SJSA1 (cell line): ENCODE measurements at regions not wholly inside any gene's neighbourhood (a gene's known extent, or its start where the extent isn't known, plus 50 kb on each side); places are given as distances from the start of the nearest gene placed in this dataset.

Experiments
- DNase-seq, 2 experiments: peaks; one replicate each; pipeline ENCODE4 v3.0.0-alpha.2; 2015 to 2020; ENCODE audit warnings: low spot score in 2 of 2, low read depth in 1 of 2
- H3K27ac ChIP-seq: fragments of 250-450 bp; sonication (Bioruptor Pico); 2 replicates; pipeline ENCODE4 v1.5.1; 2020; ENCODE audit warnings: mild to moderate bottlenecking, moderate library complexity
- H3K27me3 ChIP-seq: fragments of 250-450 bp; sonication (Bioruptor Pico); replicated peaks from 2 replicates; pipeline ENCODE4 v1.5.1; 2020; ENCODE audit warnings: mild to moderate bottlenecking, moderate library complexity
- H3K36me3 ChIP-seq: fragments of 250-450 bp; sonication (Bioruptor Pico); 2 replicates; pipeline ENCODE4 v1.5.1; 2020; ENCODE audit warnings: mild to moderate bottlenecking
- H3K4me1 ChIP-seq: fragments of 250-450 bp; sonication (Bioruptor Pico); replicated peaks from 2 replicates; pipeline ENCODE4 v1.6.1; 2021; ENCODE audit warnings: mild to moderate bottlenecking
- H3K4me3 ChIP-seq: fragments of 250-450 bp; sonication (Bioruptor Pico); 2 replicates; pipeline ENCODE4 v1.5.1; 2020; ENCODE audit warnings: mild to moderate bottlenecking
- H3K9me3 ChIP-seq: fragments of 250-450 bp; sonication (Bioruptor Pico); replicated peaks from 2 replicates; pipeline ENCODE4 v1.5.1; 2020; ENCODE audit warnings: mild to moderate bottlenecking

- Histone ChIP-seq H3K4me3 (no peak overlapping the region), H3K27ac (no peak overlapping the region), H3K4me1 (no peaks in the 10 kb centered on the region), H3K36me3 (no peaks in the 10 kb centered on the region), H3K9me3 (no peaks in the 10 kb centered on the region), H3K27me3 (peaks cover 5% of the 10 kb centered on the region; the same call in 1 of the 2 replicates)
- DNase-seq, result peak; percentile 48 to 72
Measured at GRCh38 chr6:166106076-166106686, 61.5 kb downstream of the TBXT start.

GRCh38 chr6:166105341-166106075, 62.1 kb downstream of the TBXT start:
- Histone ChIP-seq H3K9me3 (no peaks in the 10 kb centered on the region), H3K4me1 (no peaks in the 10 kb centered on the region), H3K36me3 (no peaks in the 10 kb centered on the region), H3K27me3 (peaks cover 5% of the 10 kb centered on the region; the same call in 1 of the 2 replicates), H3K4me3 (no peak overlapping the region), H3K27ac (no peak overlapping the region)
- DNase-seq, result no peak

GRCh38 chr6:166104872-166105271, 62.8 kb downstream of the TBXT start:
- Histone ChIP-seq H3K27ac (no peak overlapping the region), H3K4me3 (no peak overlapping the region), H3K4me1 (no peaks in the 10 kb centered on the region), H3K9me3 (no peaks in the 10 kb centered on the region), H3K36me3 (no peaks in the 10 kb centered on the region), H3K27me3 (peaks cover 5% of the 10 kb centered on the region; the same call in 1 of the 2 replicates)
- DNase-seq, result no peak

GRCh38 chr6:166104107-166104506, 63.5 kb downstream of the TBXT start:
- Histone ChIP-seq H3K9me3 (no peaks in the 10 kb centered on the region), H3K27me3 (peaks cover 5% of the 10 kb centered on the region; the same call in 1 of the 2 replicates), H3K4me3 (no peak overlapping the region), H3K27ac (no peak overlapping the region), H3K4me1 (no peaks in the 10 kb centered on the region), H3K36me3 (no peaks in the 10 kb centered on the region)
- no peak for DNase-seq

- no peaks in the 10 kb centered on the region for H3K36me3 ChIP-seq
- peaks cover 5% of the 10 kb centered on the region; the same call in 1 of the 2 replicates for H3K27me3 ChIP-seq
- no peak overlapping the region for H3K27ac ChIP-seq
- H3K9me3 ChIP-seq, result no peaks in the 10 kb centered on the region
- H3K4me3 ChIP-seq, result no peak overlapping the region
- DNase-seq, result no peak
- no peaks in the 10 kb centered on the region for H3K4me1 ChIP-seq
Measured at GRCh38 chr6:166101819-166102419, 65.7 kb downstream of the TBXT start.

- Histone ChIP-seq H3K27me3 (no peaks in the 10 kb centered on the region; the same call in 1 of the 2 replicates), H3K4me1 (no peaks in the 10 kb centered on the region), H3K4me3 (peak overlapping the region; percentile 26), H3K36me3 (no peaks in the 10 kb centered on the region), H3K27ac (no peak overlapping the region), H3K9me3 (no peaks in the 10 kb centered on the region)
- DNase-seq, result peak; percentile 65 to 78
Measured at GRCh38 chr6:166097914-166098522, 69.6 kb downstream of the TBXT start.

- no peaks in the 10 kb centered on the region for H3K9me3 ChIP-seq
- no peaks in the 10 kb centered on the region for H3K27me3 ChIP-seq
- H3K4me3 ChIP-seq, result no peak overlapping the region
- H3K36me3 ChIP-seq, result no peaks in the 10 kb centered on the region
- H3K4me1 ChIP-seq, result no peaks in the 10 kb centered on the region
- H3K27ac ChIP-seq, result no peak overlapping the region
- DNase-seq, result no peak
Measured at GRCh38 chr6:166087852-166088251, 79.8 kb downstream of the TBXT start.

- Histone ChIP-seq H3K27me3 (no peaks in the 10 kb centered on the region), H3K36me3 (no peaks in the 10 kb centered on the region), H3K9me3 (no peaks in the 10 kb centered on the region), H3K4me1 (no peaks in the 10 kb centered on the region), H3K4me3 (no peak overlapping the region), H3K27ac (no peak overlapping the region)
- no peak for DNase-seq
Measured at GRCh38 chr6:166087246-166087645, 80.4 kb downstream of the TBXT start.

- DNase-seq, result no peak
- Histone ChIP-seq H3K4me3 (no peak overlapping the region), H3K4me1 (no peaks in the 10 kb centered on the region), H3K9me3 (no peaks in the 10 kb centered on the region), H3K27ac (no peak overlapping the region), H3K36me3 (no peaks in the 10 kb centered on the region), H3K27me3 (no peaks in the 10 kb centered on the region)
Measured at GRCh38 chr6:166085500-166085899, 82.2 kb downstream of the TBXT start.

GRCh38 chr6:166084951-166085350, 82.7 kb downstream of the TBXT start:
- no peaks in the 10 kb centered on the region for H3K36me3 ChIP-seq

GRCh38 chr6:166079841-166080240, 87.8 kb downstream of the TBXT start:
- Histone ChIP-seq H3K27ac (no peak overlapping the region), H3K9me3 (no peaks in the 10 kb centered on the region), H3K27me3 (no peaks in the 10 kb centered on the region; the same call in 1 of the 2 replicates), H3K4me1 (no peaks in the 10 kb centered on the region), H3K36me3 (no peaks in the 10 kb centered on the region), H3K4me3 (no peak overlapping the region)
- no peak for DNase-seq

More at GRCh38 chr6:166084951-166085350, 82.7 kb downstream of the TBXT start:
- DNase-seq, result no peak
- no peaks in the 10 kb centered on the region for H3K4me1 ChIP-seq
- H3K4me3 ChIP-seq, result no peak overlapping the region
- H3K27me3 ChIP-seq, result no peaks in the 10 kb centered on the region
- H3K9me3 ChIP-seq, result no peaks in the 10 kb centered on the region
- no peak overlapping the region for H3K27ac ChIP-seq

GRCh38 chr6:166078294-166078693, 89.4 kb downstream of the TBXT start:
- Histone ChIP-seq H3K27ac (no peak overlapping the region), H3K4me1 (no peaks in the 10 kb centered on the region), H3K27me3 (no peaks in the 10 kb centered on the region; the same call in 1 of the 2 replicates), H3K36me3 (no peaks in the 10 kb centered on the region), H3K4me3 (no peak overlapping the region), H3K9me3 (no peaks in the 10 kb centered on the region)
- no peak for DNase-seq

- no peak for DNase-seq
Measured at GRCh38 chr6:166076625-166077024, 91.0 kb downstream of the TBXT start.

GRCh38 chr6:166075925-166076324, 91.7 kb downstream of the TBXT start:
- no peaks in the 10 kb centered on the region; the same call in 1 of the 2 replicates for H3K27me3 ChIP-seq
- H3K27ac ChIP-seq, result no peak overlapping the region
- H3K9me3 ChIP-seq, result no peaks in the 10 kb centered on the region
- no peak for DNase-seq
- H3K4me1 ChIP-seq, result no peaks in the 10 kb centered on the region
- no peak overlapping the region for H3K4me3 ChIP-seq
- H3K36me3 ChIP-seq, result no peaks in the 10 kb centered on the region

More at GRCh38 chr6:166076625-166077024, 91.0 kb downstream of the TBXT start:
- no peaks in the 10 kb centered on the region; the same call in 1 of the 2 replicates for H3K27me3 ChIP-seq
- no peak overlapping the region for H3K27ac ChIP-seq
- H3K4me3 ChIP-seq, result no peak overlapping the region
- H3K9me3 ChIP-seq, result no peaks in the 10 kb centered on the region
- H3K4me1 ChIP-seq, result no peaks in the 10 kb centered on the region
- no peaks in the 10 kb centered on the region for H3K36me3 ChIP-seq
